Kasumi-1 (cell line): ENCODE measurements at regions not wholly inside any gene's neighbourhood (a gene's known extent, or its start where the extent isn't known, plus 50 kb on each side); places are given as distances from the start of the nearest gene placed in this dataset.
A peak's percentile ranks its signal among the peaks of the same experiment; 100 is the strongest.
"Not testable (repeated sequence)": the region's sequence is repeated elsewhere in the genome, so short reads cannot be mapped to it uniquely, and the experiment has no call there.

Source experiments
- DNase-seq, 2 experiments: peaks; one replicate each; lab custom pipeline; 2025; lab: John Stamatoyannopoulos, UW

DNA sequence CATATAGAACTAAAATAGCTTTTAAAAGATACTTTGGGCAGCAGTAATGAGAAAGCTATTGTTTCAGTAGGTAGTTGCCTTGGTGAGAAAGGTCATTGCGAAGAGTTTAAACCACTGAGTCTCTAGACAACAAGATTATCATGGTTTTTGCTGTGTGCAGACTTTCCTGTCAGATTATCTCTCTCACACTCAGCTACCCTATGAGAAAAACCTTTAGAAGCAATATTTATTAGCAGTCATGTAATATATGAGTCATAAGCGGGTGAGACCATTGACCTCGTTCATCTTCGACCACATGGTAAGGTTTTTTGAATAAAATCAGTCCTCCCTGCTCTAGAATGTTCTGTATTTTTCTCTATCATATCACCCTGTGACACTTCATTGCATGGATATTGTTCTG lies 59.9 kb downstream of the GPR65 start:
- DNase-seq: no peak

DNA sequence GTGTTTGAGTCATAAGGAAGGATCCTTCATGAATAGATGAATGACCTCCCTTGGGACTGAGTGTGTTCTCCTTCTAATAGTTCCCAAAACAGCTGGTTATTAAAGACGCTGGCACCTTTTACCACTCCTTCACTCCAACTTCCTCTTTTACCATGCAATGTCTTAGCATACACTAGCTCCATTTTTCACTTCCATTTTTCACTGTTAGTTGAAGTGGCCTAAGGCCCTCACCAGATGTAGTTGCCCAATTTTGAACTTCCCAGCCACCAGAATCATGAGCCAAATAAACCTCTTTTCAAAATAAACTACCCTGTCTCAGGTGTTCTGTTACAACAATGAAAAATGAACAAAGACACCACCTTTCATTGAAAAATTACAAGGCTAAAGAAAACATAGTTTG lies 64.7 kb downstream of the GPR65 start:
- peak; percentile 14 for DNase-seq

DNA sequence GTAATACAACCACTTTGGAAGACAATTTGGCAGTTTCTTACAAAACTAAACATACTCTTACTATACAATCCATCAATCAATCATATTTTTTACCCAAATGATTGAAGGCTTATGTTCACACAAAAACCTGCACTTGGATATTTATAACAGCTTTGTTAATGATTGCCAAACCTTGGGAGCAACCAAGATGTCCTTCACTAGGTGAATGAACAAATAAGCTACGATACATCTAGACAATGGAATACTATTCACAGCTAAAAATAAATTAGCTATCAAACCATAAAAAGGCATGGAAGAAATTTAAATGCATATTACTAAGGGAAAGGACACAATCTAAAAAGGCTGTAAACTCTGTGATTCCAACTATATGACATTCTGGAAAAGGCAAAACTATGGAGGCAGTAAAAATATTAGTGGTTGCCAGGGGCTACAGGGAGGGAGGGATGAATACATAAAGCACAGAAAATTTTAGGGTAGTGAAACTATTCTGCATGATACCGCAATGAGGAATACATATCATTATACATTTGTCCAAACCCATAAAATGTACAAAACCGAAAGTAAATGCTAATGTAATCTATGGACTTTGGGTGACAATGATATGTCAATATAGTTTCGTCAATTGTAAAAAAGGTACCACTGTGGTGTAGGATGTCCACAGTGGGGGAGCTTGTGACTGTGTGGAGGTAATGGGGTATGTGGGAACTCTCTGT lies 70.5 kb downstream of the GPR65 start:
- DNase-seq: no peak

DNA sequence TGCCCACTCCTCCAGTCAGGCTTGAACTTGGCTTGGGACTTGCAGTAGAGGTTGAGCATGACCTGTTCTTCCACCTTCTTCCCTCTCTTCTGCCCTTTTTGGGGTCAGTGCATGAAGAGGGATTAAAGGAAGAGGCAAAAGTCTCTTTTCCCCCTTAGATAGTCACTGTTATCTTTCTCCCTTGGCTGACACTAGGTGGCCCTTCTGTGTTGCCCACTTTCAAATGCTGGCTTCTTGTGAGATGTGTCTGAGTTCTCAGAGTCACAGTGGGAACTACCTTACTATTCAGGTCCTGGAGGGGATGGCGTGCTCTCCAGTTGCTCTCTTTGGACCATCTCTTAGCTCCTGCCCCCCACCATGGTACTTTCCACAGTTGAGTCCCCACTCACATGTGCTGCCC lies 73.6 kb downstream of the GPR65 start:
- DNase-seq: no peak

DNA sequence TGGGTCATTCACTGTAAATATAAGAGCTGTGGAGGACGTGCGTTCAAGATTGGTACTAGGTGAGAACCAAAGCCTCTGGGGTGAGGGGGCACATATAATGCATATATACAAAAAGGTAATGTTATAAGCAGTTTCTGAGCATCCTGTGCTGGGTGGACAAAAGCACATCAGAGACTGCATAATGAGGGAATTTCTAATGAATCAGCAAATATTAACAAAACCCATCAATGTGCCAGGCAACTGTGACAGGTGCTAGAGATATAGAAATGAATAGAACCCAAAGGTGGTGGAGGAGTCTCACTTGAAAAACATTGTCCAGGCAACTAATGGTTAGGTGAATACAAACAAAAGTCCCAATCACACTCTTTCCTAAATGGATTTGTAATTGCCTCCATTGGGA lies 74.7 kb downstream of the GPR65 start:
- no peak for DNase-seq

DNA sequence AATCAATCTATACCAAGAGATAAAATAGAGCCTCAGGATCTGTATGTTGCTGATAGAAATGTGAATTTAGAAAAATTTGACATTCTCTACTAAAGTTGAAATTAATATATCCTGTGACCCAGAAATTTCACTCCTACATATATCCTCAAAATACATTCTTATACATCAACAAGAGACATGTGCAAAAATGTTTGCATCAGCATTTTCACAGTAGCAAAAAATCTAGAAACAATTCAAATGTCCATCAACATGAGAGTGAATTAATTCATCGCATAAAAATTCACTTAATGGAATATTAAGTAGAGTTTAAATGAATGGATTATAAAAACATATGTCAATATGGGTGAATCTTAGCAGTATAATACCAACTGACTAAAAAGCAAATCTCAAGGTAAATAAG lies 80.8 kb downstream of the GPR65 start:
- no peak for DNase-seq

DNA sequence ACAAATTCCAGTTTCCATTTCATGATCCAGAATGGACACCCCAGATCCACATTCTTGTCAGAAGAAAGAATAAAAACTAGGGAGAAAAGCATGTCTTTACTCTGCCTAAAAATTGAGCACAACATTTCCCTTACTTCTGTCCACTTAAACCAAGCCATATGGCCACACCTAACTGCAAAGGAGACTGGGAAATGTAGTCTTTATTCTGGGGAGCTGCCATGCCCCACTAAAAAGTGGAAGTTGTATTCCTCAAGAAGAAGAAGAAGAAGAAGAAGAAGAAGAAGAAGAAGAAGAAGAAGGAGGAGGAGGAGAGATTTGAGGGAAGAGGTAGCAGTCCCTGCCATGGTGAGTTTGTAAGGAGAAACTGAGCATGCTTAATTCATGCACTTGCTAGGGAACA lies 84.5 kb downstream of the GPR65 start:
- peak in 1 of 2 experiments; percentile 4 for DNase-seq

DNA sequence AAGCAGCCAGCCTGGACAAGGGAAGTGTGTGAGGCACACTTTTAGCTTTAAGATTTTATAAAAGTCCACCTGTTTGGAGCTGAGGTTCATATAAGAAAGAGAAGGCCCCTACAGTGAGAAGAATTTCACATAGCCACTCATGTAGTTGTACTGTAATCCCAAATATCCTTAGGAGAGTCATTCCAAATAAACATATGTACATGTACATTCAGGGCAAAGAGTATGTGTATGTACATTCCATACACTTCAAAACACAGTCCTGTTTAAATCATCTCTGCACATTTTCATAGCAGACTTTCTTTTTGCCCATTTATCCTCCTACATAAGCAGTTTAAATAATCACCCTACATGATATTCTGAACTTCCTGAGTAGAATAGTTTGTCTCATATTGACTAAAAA lies 87.6 kb downstream of the GPR65 start:
- no peak for DNase-seq

DNA sequence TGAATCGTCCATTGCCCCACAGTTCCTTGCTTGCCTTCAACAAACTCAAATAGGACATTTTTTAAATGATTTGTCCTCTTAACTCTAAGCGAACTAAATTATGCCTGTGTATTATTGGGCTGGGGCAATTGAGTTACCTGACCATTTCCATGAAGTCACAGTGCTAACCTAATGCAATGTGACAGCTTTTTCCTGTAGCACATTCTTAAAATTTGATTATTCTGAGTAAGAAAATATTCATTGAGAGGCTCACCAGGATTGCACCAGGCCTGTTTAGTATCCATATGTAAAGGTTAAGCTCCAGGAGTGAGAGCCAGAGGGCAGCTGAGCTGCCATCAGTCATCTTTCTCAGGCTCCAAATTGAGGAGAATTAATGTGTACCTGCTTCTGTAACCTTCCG lies 90.9 kb downstream of the GPR65 start:
- DNase-seq: no peak

DNA sequence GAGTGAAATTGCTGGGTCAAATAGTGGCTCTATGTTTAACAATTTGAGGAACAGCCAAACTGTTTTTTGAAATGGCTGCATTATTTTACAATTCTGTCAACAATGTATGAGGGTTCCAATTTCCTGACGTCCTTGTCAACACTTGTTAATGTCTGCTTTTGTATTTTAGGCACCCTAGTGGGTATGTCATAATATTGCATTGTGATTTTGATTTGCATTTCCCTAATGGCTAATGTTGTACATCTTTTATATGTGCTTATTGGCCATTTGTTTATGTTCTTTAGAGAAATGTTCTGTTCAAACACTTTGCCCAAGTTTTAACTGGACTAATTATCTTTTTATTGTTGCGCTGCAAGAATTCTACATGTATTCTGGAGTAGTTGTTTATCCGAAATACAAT lies 93.2 kb downstream of the GPR65 start:
- no peak for DNase-seq

DNA sequence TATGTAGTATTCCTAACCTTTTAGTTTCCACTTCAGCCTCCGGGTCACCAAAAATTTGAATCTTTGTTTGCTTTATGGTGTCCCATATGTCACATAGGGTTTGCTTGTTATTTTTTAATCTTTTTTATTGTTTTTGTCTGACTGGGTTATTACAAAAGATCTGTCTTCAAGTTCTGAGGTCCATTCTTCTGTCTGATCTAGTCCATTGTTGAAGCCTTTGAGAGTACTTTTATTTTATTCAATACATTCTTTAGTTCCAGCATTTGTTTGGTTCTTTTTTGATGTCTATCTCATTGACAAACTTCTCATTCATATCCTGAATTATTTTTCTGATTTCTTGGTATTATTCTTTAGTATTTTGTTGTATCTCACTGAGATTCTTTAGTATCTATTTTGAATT lies 99.8 kb downstream of the GPR65 start:
- DNase-seq: no peak

DNA sequence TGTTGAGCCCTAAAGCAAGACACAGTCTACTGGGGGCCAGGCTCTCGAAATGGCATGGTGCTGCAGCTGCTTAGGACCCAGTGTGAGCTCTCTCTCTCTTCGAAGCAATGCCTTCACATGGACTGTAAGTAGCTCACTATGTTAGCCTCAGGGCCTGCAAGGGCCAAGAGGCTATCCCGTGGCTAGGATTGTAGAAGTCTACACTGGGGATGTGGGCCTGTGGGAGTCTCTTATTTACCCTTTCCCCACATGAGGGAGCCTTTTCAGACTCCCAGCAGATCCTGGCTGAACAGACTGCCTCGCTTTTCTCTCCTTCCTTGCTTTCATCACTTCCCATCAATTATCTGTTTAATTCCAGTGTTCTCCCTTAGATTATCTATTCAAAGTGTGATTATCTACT lies 101.4 kb downstream of the GPR65 start:
- DNase-seq: no peak

DNA sequence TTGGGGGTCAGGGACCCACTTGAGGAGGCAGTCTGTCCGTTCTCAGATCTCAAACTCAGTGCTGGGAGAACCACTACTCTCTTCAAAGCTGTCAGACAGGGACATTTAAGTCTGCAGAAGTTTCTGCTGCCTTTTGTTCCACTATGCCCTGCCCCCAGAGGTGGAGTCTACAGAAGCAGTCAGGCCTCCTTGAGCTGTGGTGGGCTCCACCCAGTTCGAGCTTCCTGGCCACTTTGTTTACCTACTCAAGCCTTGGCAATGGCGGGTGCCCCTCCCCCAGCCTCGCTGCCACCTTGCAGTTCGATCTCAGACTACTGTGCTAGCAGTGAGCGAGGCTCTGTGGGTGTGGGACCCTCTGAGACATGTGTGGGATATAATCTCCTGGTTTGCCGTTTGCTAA lies 122.7 kb downstream of the GPR65 start:
- not testable (repeated sequence) for DNase-seq

DNA sequence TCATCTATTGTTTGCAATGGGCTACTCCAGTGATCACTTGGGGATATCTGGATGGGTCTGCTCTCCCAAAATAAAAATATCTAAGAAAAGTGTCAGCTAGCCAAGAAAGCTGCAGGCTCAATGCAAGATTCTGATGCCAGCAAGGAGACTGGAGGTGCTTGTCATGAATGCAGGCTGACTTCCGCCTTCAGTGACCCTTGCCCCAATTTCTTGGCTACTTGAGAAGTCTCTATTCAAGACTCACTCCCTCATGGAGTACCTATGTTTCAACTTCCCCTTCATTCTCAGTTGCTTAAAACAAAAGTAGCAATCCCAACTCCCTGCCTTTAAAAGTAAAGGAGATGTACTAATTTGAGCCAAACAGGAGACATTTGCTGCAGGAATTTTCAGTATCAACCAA lies 123.9 kb downstream of the GPR65 start:
- peak in 1 of 2 experiments; percentile 4 for DNase-seq

DNA sequence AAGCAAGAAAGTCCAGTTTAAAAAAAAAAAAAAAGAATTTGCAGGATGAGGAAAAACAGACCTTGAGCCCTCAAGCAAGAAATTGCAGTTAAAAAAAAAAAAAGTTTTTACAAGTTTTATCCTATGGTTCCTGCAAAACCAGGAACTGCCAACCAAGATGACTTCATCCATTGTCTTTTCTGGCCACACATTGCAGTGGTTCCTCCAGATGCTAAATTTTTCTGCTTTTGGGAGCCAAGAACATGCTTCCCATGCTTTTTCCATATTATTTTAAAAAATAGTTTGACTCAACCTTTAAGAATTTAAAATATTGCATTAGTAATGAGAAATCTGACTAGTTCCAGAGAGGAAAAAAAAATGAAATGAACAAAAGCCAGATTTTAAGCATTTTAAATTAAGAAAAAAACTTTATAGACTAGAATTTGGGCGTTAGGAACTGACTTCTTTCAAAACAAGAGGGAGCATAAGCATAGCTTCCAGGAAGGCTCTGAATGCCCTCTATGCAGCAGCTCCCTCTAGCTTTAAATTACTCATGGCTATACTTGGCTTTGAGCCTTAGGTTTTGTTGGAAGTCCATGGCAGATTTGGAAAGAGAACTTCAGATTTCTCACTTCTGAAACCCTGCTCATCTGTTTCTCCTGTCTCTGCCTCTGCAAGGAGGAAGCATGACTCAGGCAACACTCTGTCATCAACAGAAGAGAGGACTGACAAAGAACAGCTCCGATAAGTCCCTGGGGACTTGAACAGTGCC lies 124.5 kb downstream of the GPR65 start:
- DNase-seq: peak; percentile 73 to 81

DNA sequence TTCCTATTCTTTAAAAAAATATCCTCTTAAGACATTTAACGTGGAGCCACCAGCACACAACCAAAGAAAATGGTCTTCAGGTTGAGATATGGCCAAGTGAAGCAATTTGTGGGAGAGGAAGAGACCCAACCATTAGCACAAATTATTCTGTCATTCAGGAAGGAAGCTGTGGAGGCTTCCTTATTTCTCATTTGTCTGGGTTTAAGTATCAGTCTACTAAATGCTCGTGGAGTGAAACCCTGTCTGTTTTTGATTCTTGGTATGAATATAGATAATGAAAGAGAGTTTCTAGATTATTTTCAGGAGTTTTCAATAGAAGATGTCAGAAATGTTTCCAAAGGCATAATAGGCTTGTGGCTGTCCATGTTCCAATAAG lies 125.1 kb downstream of the GPR65 start:
- no peak for DNase-seq
